ENCODE measurements at regions not wholly inside any gene's neighbourhood (a gene's known extent, or its start where the extent isn't known, plus 50 kb on each side); places are given as distances from the start of the nearest gene placed in this dataset.
A peak's percentile ranks its signal among the peaks of the same experiment; 100 is the strongest.

- H3K27me3 ChIP-seq (replicated peaks; ENCODE audit: control insufficient read depth, insufficient read depth, low read length): no peaks in the 10 kb centered on the region
- H3K4me3 ChIP-seq (replicated peaks; ENCODE audit: low read depth, low read length): no peak overlapping the region
- no peak for DNase-seq (ENCODE audit: extremely low read depth, insufficient read length)
- TF ChIP-seq, protein P1, sequence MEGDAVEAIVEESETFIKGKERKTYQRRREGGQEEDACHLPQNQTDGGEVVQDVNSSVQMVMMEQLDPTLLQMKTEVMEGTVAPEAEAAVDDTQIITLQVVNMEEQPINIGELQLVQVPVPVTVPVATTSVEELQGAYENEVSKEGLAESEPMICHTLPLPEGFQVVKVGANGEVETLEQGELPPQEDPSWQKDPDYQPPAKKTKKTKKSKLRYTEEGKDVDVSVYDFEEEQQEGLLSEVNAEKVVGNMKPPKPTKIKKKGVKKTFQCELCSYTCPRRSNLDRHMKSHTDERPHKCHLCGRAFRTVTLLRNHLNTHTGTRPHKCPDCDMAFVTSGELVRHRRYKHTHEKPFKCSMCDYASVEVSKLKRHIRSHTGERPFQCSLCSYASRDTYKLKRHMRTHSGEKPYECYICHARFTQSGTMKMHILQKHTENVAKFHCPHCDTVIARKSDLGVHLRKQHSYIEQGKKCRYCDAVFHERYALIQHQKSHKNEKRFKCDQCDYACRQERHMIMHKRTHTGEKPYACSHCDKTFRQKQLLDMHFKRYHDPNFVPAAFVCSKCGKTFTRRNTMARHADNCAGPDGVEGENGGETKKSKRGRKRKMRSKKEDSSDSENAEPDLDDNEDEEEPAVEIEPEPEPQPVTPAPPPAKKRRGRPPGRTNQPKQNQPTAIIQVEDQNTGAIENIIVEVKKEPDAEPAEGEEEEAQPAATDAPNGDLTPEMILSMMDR (IDR thresholded peaks at IDR 0.05; ENCODE audit: insufficient read depth, low read length, poor library complexity, severe bottlenecking): no peak
- H3K36me3 ChIP-seq (ENCODE audit: control insufficient read depth, insufficient read depth, low read length): no peaks in the 10 kb centered on the region
These were observed 1185.9 kb upstream of the TMEM132C start for GRCh38 chr12:127081058-127081457.

GRCh38 chr12:127083008-127083949 lies 1183.7 kb upstream of the TMEM132C start:
- peak; percentile 38 for DNase-seq (ENCODE audit: extremely low read depth, insufficient read length)
- peak overlapping the region; percentile 27; the same call in 1 of the 2 replicates for H3K4me3 ChIP-seq (replicated peaks; ENCODE audit: low read depth, low read length)
- no peaks in the 10 kb centered on the region for H3K36me3 ChIP-seq (ENCODE audit: control insufficient read depth, insufficient read depth, low read length)
- TF ChIP-seq, protein P1 (IDR thresholded peaks at IDR 0.05; ENCODE audit: insufficient read depth, low read length, poor library complexity, severe bottlenecking): no peak
- no peaks in the 10 kb centered on the region for H3K27me3 ChIP-seq (replicated peaks; ENCODE audit: control insufficient read depth, insufficient read depth, low read length)

- TF ChIP-seq, protein P1 (IDR thresholded peaks at IDR 0.05; ENCODE audit: insufficient read depth, low read length, poor library complexity, severe bottlenecking): no peak
- H3K4me3 ChIP-seq (replicated peaks; ENCODE audit: low read depth, low read length): no peak overlapping the region
- DNase-seq (ENCODE audit: extremely low read depth, insufficient read length): no peak
- no peaks in the 10 kb centered on the region for H3K27me3 ChIP-seq (replicated peaks; ENCODE audit: control insufficient read depth, insufficient read depth, low read length)
- H3K36me3 ChIP-seq (ENCODE audit: control insufficient read depth, insufficient read depth, low read length): no peaks in the 10 kb centered on the region
These were observed 1165.9 kb upstream of the TMEM132C start for GRCh38 chr12:127101076-127101475.

DNA sequence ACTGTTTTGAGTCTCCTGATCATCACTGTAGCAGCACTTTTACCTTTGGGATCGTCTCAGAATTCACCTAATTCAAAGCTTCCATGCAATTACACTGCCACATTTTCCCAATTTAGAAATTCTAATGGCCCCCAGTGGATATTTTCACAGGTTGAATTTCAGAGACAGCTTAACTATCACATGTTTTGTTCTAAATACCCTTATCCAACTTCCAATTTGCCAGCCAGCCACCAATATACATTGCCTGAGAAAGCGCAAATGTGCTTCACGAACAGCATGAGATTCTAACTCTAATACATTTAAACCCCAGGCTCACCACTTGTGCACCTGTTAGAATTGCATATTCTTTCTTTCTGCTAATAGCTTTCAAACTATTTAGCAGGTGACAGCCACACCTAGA lies 1160.9 kb upstream of the TMEM132C start:
- DNase-seq (ENCODE audit: extremely low read depth, insufficient read length): no peak
- TF ChIP-seq, protein P1 (IDR thresholded peaks at IDR 0.05; ENCODE audit: insufficient read depth, low read length, poor library complexity, severe bottlenecking): no peak
- no peaks in the 10 kb centered on the region for H3K36me3 ChIP-seq (ENCODE audit: control insufficient read depth, insufficient read depth, low read length)
- no peaks in the 10 kb centered on the region for H3K27me3 ChIP-seq (replicated peaks; ENCODE audit: control insufficient read depth, insufficient read depth, low read length)
- no peak overlapping the region for H3K4me3 ChIP-seq (replicated peaks; ENCODE audit: low read depth, low read length)

- no peaks in the 10 kb centered on the region for H3K36me3 ChIP-seq (ENCODE audit: control insufficient read depth, insufficient read depth, low read length)
- no peak overlapping the region for H3K4me3 ChIP-seq (replicated peaks; ENCODE audit: low read depth, low read length)
- TF ChIP-seq, protein P1 (IDR thresholded peaks at IDR 0.05; ENCODE audit: insufficient read depth, low read length, poor library complexity, severe bottlenecking): no peak
- no peak for DNase-seq (ENCODE audit: extremely low read depth, insufficient read length)
- H3K27me3 ChIP-seq (replicated peaks; ENCODE audit: control insufficient read depth, insufficient read depth, low read length): no peaks in the 10 kb centered on the region
These were observed 1160.3 kb upstream of the TMEM132C start for GRCh38 chr12:127106697-127107096.

Measured in GM06990 (cell line).